SK-N-MC (cell line): ENCODE measurements at regions not wholly inside any gene's neighbourhood (a gene's known extent, or its start where the extent isn't known, plus 50 kb on each side); places are given as distances from the start of the nearest gene placed in this dataset.

ENCODE experiments used
- EZH2 ChIP-seq: fragments of 200-600 bp; sonication (generic); IDR thresholded peaks from one replicate; pipeline ENCODE4 v1.6.1; 2017; ENCODE audit warnings: antibody characterized with exemption
- FOXP2 ChIP-seq: optimal IDR thresholded peaks from 2 replicates; pipeline ENCODE3; 2011; ENCODE audit warnings: mild to moderate bottlenecking, moderate library complexity; ENCODE audit not compliant: insufficient read depth; ENCODE audit errors: extremely low read length, control extremely low read depth
- POLR2AphosphoS5 ChIP-seq: IDR thresholded peaks from 2 replicates; pipeline ENCODE4 v1.6.1; 2012; ENCODE audit warnings: mild to moderate bottlenecking, low read depth, low read length, borderline replicate concordance

DNA sequence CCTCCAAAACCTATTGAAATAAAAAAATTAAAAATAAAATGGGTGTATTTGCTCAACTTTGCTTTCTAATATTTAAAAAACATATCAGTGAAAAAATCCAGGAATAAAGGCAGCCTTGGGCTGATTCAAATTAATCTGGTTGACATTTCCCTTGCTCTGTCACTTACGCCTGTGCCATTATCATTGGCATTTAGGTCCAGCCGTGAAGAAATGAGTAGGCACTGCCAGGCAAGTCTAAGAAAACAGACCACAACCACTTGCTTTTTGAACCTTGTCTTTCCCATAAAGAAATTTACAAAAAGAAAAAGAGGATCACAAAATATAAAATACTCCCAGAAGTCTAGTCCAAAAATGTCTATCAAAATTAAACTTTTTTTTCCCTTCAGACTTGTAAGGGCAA lies 59.2 kb upstream of the HBS1L start:
- TF ChIP-seq POLR2AphosphoS5, result no peak
- TF ChIP-seq EZH2, result no peak
- no peak for TF ChIP-seq FOXP2
